Stimulated activated CD8-positive, alpha-beta memory T cell treated with anti-CD3 and anti-CD28 coated beads, Interleukin-15, amount 100 ng/mL, for 24 hours (primary cell): ENCODE measurements at regions not wholly inside any gene's neighbourhood (a gene's known extent, or its start where the extent isn't known, plus 50 kb on each side); places are given as distances from the start of the nearest gene placed in this dataset.

Experiments used
- DNase-seq: peaks from one replicate; pipeline ENCODE4 v3.0.0-alpha.2; 2020; ENCODE audit warnings: low read depth

- DNase-seq: no peak
These were observed 249.8 kb downstream of the SAMD5 start for GRCh38 chr6:147758303-147758702.

DNA sequence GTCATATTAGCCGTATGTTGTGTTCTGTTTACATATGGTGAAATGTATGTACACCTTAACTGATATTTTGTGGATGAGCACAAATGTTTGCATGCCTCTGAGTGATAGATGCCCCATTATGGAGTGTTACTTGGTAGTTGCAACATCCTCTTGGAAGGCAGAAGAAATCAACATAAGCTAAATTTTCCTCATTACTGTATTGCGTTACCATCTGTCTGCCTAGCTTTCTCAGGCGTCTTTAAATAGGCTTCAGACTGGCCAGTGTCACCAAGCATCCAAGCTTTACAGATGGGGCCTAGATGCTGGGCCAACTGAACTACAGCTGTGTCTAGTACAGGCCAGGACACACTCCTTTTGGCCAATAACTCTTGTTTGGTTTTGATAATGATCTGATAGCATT lies 250.6 kb downstream of the SAMD5 start:
- DNase-seq: no peak

- DNase-seq: no peak
These were observed 251.0 kb downstream of the SAMD5 start for GRCh38 chr6:147759536-147759935.

GRCh38 chr6:147765541-147765940 lies 257.1 kb downstream of the SAMD5 start:
- no peak for DNase-seq

DNA sequence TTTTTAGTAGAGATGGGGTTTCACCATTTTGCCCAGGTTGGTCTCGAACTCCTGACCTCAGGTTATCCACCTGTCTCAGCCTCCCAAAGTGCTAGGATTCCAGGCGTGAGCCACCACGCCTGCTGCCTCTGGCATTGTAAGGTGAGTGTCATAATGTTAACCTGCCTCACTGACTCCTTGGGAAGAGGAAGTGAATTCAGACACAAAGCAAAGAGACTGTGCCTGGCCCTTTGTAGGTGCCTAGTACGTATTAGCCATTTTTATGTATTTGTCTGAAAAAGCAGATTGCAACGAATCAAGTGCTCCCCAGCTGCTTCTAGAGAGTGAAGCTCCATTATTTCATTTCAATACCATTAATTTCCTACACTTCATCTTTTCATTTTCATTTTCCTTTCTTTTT lies 260.5 kb downstream of the SAMD5 start:
- no peak for DNase-seq

GRCh38 chr6:147769496-147770087 lies 261.1 kb downstream of the SAMD5 start:
- DNase-seq: no peak

GRCh38 chr6:147770221-147770620 lies 261.7 kb downstream of the SAMD5 start:
- DNase-seq: no peak

DNA sequence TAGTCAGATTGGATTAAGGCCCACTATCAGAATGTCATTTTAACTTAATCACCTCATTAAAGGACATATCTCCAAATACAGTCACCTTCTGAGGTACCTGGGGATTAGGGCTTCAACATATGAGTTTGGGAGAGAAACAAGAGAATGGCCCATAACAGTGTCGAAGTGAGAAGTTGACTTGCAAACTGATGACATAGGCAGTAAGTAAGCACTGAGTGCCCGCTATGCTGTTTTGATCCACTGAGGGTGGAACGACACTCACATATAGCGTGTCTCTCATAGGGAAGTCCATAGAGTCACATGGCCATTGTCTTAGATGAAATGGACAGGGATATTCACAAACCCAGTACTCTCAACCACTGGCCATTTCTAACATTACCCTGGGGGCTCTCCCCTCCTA lies 264.2 kb downstream of the SAMD5 start:
- DNase-seq: no peak

- no peak for DNase-seq
These were observed 266.4 kb downstream of the SAMD5 start for GRCh38 chr6:147774856-147775255.

GRCh38 chr6:147776631-147777213 lies 268.2 kb downstream of the SAMD5 start:
- no peak for DNase-seq

GRCh38 chr6:147779624-147780023 lies 271.1 kb downstream of the SAMD5 start:
- DNase-seq: no peak

DNA sequence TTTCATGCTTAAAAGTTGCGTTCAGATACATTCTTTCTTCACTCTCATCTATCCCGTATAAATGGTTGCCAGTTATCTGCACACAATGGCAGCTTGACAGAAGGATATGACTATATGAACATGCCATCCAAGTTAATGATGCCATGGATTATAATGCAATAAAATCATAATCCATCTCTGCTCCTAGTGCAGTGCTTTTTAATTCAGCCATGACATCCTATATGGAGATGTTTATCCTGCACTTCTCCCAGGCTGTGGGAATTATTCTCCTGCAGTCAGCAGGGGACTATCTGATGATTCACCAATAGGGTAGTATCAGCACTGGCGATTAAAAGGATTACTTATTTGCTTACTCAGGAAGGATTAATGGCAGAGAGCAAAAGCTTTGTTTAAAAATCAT lies 273.8 kb downstream of the SAMD5 start:
- no peak for DNase-seq

DNA sequence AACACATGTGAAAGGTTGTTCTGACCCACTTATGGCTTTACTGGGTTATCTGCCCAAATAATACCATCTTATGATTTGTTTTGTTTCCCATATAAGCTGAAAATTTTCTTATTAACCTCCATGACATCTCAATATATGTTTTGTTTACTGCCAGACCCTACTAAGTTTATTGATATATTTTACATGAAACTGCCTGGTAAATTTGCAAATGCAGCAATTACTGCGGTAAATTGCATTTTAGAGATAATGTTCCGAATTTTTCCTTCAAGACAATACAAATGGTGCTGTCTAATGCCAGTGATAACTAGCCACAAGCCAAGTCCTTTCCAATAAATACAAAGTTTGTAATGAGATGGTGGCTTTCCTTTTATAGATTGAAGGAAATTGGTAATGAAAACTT lies 275.9 kb downstream of the SAMD5 start:
- no peak for DNase-seq

- DNase-seq: no peak
These were observed 278.9 kb downstream of the SAMD5 start for GRCh38 chr6:147787417-147787816.

DNA sequence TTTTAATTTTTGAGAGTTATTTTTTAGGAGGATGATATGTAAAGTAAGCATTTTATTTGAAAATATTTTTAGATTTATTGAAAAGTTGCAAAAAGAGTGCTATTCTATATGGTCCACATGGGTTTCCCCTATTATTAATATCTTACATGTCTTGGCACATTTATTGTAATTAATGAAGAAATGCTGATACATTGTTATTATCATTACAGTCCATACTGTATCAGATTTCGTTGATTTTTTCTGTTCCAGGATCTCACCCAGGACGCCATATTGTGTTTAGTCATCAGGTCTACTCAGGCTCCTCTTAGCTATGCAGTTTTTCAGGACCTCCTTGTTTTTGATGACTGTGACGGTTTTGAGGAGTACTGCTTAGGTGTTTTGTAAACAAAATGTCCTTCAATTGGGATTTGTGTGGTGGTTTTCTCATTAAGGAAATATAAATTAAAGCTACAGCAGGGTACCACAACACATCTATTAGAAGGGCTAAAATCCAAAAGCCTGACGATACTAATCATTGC lies 281.0 kb downstream of the SAMD5 start:
- no peak for DNase-seq

GRCh38 chr6:147793871-147794643 lies 285.6 kb downstream of the SAMD5 start:
- DNase-seq: no peak

GRCh38 chr6:147802459-147802858 lies 294.0 kb downstream of the SAMD5 start:
- no peak for DNase-seq

- no peak for DNase-seq
These were observed 296.7 kb downstream of the SAMD5 start for GRCh38 chr6:147805155-147805554.

- DNase-seq: no peak
These were observed 298.2 kb downstream of the SAMD5 start for GRCh38 chr6:147806697-147807096.

- no peak for DNase-seq
These were observed 300.1 kb downstream of the SAMD5 start for GRCh38 chr6:147808640-147809039.

DNA sequence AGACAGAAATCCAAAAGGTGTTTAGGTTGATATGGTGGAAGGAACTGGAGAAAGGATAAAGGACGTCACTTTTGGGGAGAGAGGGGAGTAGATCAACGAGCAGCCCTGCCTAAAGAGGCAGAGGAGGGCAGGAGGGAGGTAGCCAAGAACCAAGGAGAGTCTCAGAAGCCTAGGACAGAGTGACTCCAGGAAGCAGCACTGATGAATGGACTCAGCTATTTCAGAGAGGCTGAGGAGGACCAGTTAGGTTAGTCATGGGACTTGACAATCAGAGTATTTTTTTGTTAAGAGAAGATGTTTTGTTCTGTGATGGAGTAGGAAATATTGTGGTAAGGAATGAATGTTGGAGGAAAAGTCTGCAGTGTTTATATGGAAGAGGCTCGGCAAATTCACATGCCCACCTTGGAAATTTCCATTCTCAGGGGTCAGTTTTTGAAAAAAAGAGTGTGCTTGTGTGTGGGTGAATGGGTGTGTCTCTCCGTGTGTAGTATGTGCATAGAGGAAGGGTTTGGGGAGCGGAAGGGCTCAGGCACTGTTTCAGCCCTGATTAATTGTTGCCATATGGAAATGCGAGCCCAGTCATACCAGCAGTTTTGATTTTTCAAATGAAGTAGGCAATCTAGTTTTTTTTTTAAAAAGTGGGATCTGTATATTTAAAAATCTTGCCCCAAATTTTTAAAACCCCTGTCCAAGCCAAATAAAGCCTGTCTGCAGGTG lies 303.6 kb downstream of the SAMD5 start:
- DNase-seq: no peak

GRCh38 chr6:147817042-147817689 lies 308.7 kb downstream of the SAMD5 start:
- no peak for DNase-seq
